HCT116 (cell line): ENCODE measurements at regions not wholly inside any gene's neighbourhood (a gene's known extent, or its start where the extent isn't known, plus 50 kb on each side); places are given as distances from the start of the nearest gene placed in this dataset.

Experiments used
- CTCF ChIP-seq, 3 experiments: fragments of 200-600 bp in 1 of 3; sonication (generic) in 1 of 3; IDR thresholded peaks in 2 of 3; conservative IDR thresholded peaks in 1 of 3; 2 replicates each; pipeline ENCODE4 v1.5.1; 2012 to 2017; ENCODE audit warnings: low read depth in 2 of 3, low read length in 2 of 3, antibody characterized with exemption in 1 of 3, borderline replicate concordance in 1 of 3, control low read depth in 1 of 3, mild to moderate bottlenecking in 1 of 3, mixed read lengths in 1 of 3, mixed run types in 1 of 3, moderate library complexity in 1 of 3; ENCODE audit not compliant: insufficient read depth in 1 of 3
- EZH2 ChIP-seq: fragments of 200-600 bp; sonication (generic); IDR thresholded peaks from 2 replicates; pipeline ENCODE4 v1.6.1; 2017; ENCODE audit warnings: antibody characterized with exemption, mixed run types
- EZH2phosphoT487 ChIP-seq: fragments of 200-600 bp; IDR thresholded peaks from 2 replicates; pipeline ENCODE4 v1.6.1; 2018; ENCODE audit warnings: antibody characterized with exemption, borderline replicate concordance
- JUND ChIP-seq: IDR thresholded peaks from 2 replicates; pipeline ENCODE4 v1.6.1; 2012
- POLR2A ChIP-seq: IDR thresholded peaks from 2 replicates; pipeline ENCODE4 v1.7.0; 2011; ENCODE audit warnings: borderline replicate concordance; ENCODE audit not compliant: insufficient read depth, insufficient read length; ENCODE audit errors: extremely low read depth
- POLR2AphosphoS5 ChIP-seq: IDR thresholded peaks from 2 replicates; pipeline ENCODE4 v1.6.1; 2011; ENCODE audit warnings: mild to moderate bottlenecking, low read depth, low read length, moderate library complexity
- RAD21 ChIP-seq: IDR thresholded peaks from 2 replicates; pipeline ENCODE4 v1.6.1; 2012; ENCODE audit warnings: low read depth, mild to moderate bottlenecking
- YY1 ChIP-seq: IDR thresholded peaks from 2 replicates; pipeline ENCODE4 v1.6.1; 2011; ENCODE audit warnings: low read length, low read depth, moderate library complexity, mild to moderate bottlenecking; ENCODE audit not compliant: insufficient replicate concordance; ENCODE audit errors: extremely low read depth
- ZNF274 ChIP-seq: fragments of 200-500 bp; sonication (Bioruptor generic); IDR thresholded peaks from 2 replicates; pipeline ENCODE4 v1.6.1; 2014; ENCODE audit warnings: mild to moderate bottlenecking, low read depth, low read length, inconsistent platforms
- TF ChIP-seq, protein P1 (sequence below): IDR thresholded peaks from 2 replicates; pipeline ENCODE4 v1.6.1; 2012; ENCODE audit warnings: low read depth
- TF ChIP-seq, protein P2 (sequence below): IDR thresholded peaks from 2 replicates; pipeline ENCODE4 v1.6.1; 2012

DNA sequence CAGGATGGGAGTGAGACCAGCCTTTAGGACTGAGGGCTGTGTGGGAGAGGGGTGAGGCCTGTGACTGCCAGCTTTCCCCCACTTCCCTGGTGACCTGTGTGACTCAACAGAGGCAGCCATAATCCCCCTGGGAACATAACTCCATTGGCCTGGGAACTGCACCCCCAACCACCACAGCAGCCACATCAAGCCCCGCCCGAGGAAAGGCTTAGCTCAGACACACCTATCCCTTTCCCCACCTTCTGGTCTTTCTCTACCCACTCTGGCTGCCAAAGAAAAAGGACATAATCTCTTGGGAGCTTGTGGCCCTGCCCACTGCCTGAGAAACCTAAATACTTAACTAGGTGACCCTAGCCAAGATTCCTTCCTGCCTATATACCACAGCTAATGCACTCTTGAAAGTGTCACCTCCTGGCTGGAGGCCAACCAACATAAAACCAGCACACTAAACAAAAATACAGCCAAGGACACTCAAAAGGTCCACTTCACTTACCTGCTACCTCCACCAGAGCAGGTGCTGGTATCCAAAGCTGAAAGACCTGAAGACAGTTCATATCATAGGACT lies 406.6 kb upstream of the CAMK1G start:
- TF ChIP-seq, protein P1, sequence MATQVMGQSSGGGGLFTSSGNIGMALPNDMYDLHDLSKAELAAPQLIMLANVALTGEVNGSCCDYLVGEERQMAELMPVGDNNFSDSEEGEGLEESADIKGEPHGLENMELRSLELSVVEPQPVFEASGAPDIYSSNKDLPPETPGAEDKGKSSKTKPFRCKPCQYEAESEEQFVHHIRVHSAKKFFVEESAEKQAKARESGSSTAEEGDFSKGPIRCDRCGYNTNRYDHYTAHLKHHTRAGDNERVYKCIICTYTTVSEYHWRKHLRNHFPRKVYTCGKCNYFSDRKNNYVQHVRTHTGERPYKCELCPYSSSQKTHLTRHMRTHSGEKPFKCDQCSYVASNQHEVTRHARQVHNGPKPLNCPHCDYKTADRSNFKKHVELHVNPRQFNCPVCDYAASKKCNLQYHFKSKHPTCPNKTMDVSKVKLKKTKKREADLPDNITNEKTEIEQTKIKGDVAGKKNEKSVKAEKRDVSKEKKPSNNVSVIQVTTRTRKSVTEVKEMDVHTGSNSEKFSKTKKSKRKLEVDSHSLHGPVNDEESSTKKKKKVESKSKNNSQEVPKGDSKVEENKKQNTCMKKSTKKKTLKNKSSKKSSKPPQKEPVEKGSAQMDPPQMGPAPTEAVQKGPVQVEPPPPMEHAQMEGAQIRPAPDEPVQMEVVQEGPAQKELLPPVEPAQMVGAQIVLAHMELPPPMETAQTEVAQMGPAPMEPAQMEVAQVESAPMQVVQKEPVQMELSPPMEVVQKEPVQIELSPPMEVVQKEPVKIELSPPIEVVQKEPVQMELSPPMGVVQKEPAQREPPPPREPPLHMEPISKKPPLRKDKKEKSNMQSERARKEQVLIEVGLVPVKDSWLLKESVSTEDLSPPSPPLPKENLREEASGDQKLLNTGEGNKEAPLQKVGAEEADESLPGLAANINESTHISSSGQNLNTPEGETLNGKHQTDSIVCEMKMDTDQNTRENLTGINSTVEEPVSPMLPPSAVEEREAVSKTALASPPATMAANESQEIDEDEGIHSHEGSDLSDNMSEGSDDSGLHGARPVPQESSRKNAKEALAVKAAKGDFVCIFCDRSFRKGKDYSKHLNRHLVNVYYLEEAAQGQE: no peak
- TF ChIP-seq, protein P2, sequence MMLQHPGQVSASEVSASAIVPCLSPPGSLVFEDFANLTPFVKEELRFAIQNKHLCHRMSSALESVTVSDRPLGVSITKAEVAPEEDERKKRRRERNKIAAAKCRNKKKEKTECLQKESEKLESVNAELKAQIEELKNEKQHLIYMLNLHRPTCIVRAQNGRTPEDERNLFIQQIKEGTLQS: no peak
- no peak for TF ChIP-seq EZH2
- TF ChIP-seq JUND: no peak
- TF ChIP-seq CTCF (IDR thresholded peaks at IDR 0.05 in 2 of 3, conservative IDR thresholded peaks at IDR 0.05 in 1 of 3; ENCODE audit: borderline replicate concordance in 1 of 3, insufficient read depth in 1 of 3, low read depth in 2 of 3, low read length in 2 of 3): no peak
- no peak for TF ChIP-seq POLR2A
- no peak for TF ChIP-seq POLR2AphosphoS5
- no peak for TF ChIP-seq ZNF274
- TF ChIP-seq EZH2phosphoT487: no peak
- no peak for TF ChIP-seq YY1
- no peak for TF ChIP-seq RAD21
